ENCODE measurements at regions not wholly inside any gene's neighbourhood (a gene's known extent, or its start where the extent isn't known, plus 50 kb on each side); places are given as distances from the start of the nearest gene placed in this dataset.

DNA sequence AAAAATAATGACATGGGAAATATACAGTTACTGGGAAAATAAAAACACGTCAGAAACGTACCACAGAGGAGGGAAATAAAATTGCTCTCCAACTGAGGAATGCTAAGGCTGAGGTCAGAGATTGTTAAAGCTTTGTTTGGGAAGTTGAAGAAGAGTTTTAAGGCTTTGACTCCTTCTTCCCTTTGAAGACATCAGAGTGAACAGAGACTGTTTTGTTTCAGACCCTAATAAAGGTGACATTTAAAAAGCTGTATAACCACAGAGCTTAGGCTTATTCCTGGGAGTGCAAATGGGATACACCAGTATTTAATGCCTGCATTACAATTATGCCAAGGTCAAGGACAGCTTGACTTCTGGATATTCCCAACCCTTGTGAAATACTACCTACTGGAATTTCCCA is 102.8 kb downstream of the TRIML1 start:
- TF ChIP-seq POLR2AphosphoS5 (IDR thresholded peaks at IDR 0.05) (no peak), POLR2A (IDR thresholded peaks at IDR 0.05; ENCODE audit: low read depth) (no peak)
- TF ChIP-seq, protein P1, sequence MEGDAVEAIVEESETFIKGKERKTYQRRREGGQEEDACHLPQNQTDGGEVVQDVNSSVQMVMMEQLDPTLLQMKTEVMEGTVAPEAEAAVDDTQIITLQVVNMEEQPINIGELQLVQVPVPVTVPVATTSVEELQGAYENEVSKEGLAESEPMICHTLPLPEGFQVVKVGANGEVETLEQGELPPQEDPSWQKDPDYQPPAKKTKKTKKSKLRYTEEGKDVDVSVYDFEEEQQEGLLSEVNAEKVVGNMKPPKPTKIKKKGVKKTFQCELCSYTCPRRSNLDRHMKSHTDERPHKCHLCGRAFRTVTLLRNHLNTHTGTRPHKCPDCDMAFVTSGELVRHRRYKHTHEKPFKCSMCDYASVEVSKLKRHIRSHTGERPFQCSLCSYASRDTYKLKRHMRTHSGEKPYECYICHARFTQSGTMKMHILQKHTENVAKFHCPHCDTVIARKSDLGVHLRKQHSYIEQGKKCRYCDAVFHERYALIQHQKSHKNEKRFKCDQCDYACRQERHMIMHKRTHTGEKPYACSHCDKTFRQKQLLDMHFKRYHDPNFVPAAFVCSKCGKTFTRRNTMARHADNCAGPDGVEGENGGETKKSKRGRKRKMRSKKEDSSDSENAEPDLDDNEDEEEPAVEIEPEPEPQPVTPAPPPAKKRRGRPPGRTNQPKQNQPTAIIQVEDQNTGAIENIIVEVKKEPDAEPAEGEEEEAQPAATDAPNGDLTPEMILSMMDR (IDR thresholded peaks at IDR 0.05), result no peak
